Amniotic stem cell (primary cell): ENCODE measurements at regions not wholly inside any gene's neighbourhood (a gene's known extent, or its start where the extent isn't known, plus 50 kb on each side); places are given as distances from the start of the nearest gene placed in this dataset.

Experiments used
- DNase-seq: peaks from one replicate; lab custom pipeline; 2025; lab: John Stamatoyannopoulos, UW

- DNase-seq = no peak
Observed at GRCh38 chr5:163357636-163358035, 79.8 kb upstream of the CCNG1 start.

DNA sequence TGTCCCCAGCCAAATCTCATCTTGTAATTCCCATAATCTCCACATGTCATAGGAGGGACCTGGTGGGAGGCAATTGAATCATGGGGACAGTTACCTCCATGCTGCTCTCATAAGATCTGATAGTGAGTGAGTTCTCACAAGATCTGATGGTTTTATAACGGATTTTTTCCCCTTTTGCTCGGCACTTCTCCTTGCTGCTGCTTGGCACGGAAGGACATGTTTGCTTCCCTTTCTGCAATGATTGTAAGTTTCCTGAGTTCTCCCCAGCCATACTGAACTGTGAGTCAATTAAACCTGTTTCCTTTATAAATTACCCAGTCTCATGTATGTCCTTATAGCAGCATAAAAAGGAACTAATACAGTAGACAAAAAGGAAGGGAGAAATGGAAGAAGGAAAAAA, 76.7 kb upstream of the CCNG1 start:
- DNase-seq = no peak

DNA sequence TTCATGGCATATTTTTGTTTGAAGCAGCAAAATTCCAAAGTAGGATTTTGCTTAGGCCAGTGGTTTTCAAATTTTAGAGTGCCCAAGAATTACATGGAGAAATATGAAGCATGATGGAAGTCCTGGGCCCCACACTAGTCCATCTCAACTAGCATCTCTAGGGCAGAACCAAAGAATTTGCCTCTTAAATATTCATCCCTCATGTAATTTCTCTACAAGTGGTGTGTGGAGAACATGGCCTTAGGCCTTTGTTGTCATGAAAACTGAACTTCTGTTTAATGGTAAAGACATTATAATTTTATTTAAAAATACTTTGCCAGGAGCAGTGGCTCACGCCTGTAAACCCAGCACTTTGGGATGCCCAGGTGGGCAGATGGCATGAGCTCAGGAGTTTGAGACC, 75.9 kb upstream of the CCNG1 start:
- no peak for DNase-seq

GRCh38 chr5:163362840-163363371, 74.5 kb upstream of the CCNG1 start:
- DNase-seq = no peak

DNA sequence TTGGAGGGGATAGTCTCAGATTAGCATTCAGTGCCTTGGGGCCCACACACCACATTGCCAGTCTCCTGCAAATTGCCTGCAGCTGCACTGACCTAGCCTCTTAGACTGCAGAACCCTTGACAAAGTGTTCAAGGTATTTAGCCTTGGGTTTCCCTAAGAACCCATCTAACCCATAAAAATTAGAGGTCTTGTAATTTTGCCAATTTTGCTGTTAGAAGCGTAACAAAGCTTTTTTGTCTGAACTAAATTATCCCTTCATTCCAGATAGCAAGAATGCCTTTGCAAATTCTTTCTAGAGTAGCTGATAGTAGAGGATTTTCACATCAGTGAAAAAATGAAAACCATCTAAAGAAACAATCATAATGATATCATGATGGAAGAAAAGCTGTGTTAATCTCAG, 74.0 kb upstream of the CCNG1 start:
- no peak for DNase-seq

DNA sequence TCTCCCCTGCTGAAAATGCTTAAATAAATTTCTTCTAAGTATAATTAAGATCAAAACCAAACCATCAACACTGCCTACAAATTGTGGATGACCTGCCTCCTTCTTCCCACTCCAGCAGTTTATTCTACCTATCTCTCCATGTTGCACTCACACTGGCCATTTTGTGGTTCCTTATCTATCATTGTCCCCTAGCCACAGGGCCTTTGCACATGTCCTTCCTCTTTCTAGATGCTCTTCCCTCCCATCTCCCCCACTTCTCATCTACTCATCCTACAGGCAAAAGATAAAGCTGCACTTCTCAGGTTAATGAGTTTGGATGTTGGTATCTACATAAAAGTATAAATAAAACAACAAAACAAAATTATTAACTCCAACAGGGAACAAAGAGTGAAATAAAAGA, 70.6 kb upstream of the CCNG1 start:
- no peak for DNase-seq

DNA sequence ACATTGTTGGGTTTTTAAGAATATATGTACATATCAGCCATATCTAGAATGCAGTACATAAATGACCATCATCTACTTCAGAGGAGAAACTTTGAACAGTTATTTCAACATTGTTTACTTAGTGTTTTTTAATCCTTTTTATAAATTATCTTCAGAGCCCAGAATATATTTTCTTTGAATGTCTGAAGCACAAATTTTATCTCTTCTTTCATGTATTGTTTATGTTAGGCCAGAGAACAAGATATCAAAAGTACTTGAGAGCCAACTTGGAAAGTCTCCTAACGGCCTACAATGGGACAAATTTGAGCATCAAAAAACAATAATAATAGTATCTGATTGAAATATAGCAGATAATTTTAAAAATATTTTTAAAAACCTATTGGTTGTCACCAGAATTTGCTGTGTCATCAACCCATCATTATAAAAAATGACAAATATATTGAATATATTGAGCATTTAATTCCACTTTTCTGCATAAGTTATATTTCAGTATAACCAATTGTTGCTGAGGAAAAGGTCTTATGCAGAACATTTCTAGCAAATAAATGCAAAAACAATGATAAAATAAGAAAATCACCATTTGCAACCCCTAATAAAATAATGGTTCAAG, 67.5 kb upstream of the CCNG1 start:
- DNase-seq = no peak

GRCh38 chr5:163373436-163374084, 63.8 kb upstream of the CCNG1 start:
- DNase-seq = no peak

- no peak for DNase-seq
Observed at GRCh38 chr5:163377982-163378381, 59.4 kb upstream of the CCNG1 start.

- DNase-seq = peak; percentile 8
Observed at GRCh38 chr5:163379298-163380155, 57.9 kb upstream of the CCNG1 start.

DNA sequence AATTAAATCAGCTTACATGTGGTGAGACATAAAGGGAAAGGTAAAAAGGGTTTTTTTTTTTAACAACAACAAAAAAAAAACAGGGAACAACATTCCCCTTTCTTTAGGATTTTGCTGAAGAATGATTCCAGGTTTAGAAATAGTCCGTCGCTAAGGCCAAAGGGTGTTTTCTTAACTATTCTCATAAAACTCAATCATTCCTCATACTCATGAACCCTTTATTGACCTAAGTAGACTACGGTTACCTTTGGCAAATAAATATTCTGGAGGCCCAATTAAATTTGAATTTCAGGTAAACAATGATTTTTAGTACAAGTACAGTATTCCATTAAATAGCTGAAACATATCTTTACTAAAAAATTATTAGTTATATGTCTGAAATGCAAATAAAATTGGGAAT, 55.6 kb upstream of the CCNG1 start:
- no peak for DNase-seq

- no peak for DNase-seq
Observed at GRCh38 chr5:163383754-163384153, 53.6 kb upstream of the CCNG1 start.

- no peak for DNase-seq
Observed at GRCh38 chr5:163384669-163385068, 52.7 kb upstream of the CCNG1 start.

GRCh38 chr5:163385271-163385670, 52.1 kb upstream of the CCNG1 start:
- DNase-seq = no peak

DNA sequence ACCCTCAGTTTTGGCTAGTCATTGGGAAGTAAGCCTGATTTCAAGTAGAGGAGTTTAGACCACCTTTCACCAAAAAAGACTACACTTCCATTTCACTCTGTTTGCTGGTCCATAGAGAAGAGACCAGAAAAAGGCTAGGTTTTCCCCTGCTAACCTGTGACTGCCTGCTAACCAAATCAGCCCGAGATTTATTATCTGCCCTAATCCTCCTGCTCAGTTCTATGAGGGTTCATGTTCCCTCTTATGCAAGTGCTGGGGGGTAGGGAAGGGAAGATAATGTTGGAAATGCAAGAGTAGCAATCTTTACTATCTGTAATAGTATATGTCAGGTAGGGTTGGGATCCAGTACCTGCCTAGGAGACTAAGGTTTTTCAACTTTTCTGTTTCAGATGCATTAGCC, 51.6 kb upstream of the CCNG1 start:
- DNase-seq = no peak

DNA sequence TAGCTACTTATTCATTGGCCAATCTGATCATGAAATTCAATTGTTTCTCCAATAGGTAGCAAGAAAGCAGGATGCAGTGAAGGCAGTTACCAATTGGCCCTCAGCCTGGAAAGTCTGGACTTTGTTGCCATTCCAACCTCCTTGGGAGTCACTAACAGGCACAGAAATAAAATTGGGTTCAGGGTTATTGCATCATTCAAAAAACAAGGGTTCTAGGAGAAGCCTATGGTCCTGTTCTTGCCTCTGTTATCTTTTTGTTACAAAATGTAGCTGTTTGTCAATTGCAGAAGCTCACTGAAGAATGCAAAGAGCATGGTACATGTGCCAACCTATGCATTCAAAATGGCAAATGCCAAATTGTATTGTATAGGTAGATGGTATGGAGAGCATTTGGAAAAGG, 51.0 kb upstream of the CCNG1 start:
- no peak for DNase-seq

DNA sequence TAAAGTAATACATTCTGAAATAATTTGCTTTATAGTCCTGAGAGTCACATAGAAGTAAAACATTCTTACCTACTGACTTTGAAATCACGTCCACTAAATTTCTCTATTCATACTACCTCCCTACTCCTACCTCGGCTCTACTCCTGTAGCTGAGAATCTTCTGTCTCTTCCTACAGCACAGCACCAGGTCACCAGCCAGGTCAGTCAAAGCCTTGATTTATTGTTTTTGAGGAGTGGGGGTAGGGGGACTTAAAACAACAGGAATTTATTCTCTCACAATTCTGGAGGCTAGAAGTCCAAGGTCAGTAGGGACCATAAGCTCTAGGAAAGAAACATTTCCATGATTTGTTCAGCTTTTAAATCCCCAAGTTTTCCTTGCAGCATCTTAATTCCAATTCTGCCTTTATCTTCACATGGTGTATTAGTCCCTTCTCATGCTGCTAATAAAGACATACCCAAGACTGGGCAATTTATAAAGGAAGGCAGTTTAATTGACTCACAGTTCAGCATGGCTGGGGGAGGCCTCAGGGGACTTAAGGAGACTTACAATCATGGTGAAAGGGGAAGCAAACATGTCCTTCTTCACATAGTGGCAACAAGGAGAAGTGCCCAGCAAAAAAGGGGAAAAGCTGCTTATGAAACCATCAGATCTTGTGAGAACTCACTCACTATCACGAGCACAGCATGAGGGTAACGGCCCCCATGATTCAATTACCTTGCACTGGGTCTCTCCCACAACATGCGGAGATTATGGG, 49.6 kb upstream of the CCNG1 start:
- no peak for DNase-seq
